GM18505 (cell line): ENCODE measurements at regions not wholly inside any gene's neighbourhood (a gene's known extent, or its start where the extent isn't known, plus 50 kb on each side); places are given as distances from the start of the nearest gene placed in this dataset.

Experiments used
- ATAC-seq: cut with Tn5 transposase; IDR thresholded peaks from one replicate; pipeline ENCODE4 v1.9.1; 2021; ENCODE audit not compliant: unreplicated experiment
- POLR2A ChIP-seq: IDR thresholded peaks from 4 replicates; pipeline ENCODE4 v1.6.1; 2011; ENCODE audit warnings: borderline replicate concordance; ENCODE audit not compliant: insufficient read depth, insufficient read length; ENCODE audit errors: extremely low read depth

DNA sequence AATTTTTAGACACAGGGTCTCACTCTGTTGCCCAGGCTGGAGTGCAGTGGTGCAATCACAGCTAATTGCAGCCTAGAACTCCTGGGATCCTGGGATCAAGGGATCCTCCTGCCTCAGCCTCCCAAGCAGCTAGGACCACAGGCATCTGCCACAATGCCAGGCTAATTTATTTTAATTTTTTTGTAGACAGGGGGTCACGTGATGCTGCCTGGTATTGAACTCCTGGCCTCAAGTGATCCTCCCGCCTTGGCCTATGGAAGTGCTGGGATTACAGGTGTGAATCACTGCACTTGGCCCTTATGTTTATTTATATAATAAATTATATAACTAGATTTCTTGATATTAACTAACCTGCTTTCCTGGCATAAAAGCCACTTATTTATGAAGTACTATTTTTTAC lies 1081.7 kb upstream of the FANCL start:
- no peak for ATAC-seq
- TF ChIP-seq POLR2A: no peak

DNA sequence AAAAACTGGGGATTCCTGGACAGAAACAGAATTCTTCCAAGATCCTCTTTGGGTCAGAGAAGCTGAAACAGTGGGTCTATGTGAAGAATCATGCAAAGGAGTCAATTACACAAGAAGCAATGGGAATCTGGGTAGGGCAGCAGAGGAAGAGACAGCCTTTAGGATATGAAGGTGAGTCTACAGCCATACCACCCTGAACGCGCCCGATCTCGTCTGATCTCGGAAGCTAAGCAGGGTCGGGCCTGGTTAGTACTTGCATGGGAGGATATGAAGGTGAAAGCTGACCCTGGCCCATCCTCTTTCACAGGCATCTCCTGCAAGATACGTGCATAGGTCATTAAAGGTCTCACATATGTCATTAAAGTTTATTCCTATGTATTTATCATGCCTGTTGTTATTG lies 1080.9 kb upstream of the FANCL start:
- ATAC-seq: no peak
- TF ChIP-seq POLR2A: no peak

DNA sequence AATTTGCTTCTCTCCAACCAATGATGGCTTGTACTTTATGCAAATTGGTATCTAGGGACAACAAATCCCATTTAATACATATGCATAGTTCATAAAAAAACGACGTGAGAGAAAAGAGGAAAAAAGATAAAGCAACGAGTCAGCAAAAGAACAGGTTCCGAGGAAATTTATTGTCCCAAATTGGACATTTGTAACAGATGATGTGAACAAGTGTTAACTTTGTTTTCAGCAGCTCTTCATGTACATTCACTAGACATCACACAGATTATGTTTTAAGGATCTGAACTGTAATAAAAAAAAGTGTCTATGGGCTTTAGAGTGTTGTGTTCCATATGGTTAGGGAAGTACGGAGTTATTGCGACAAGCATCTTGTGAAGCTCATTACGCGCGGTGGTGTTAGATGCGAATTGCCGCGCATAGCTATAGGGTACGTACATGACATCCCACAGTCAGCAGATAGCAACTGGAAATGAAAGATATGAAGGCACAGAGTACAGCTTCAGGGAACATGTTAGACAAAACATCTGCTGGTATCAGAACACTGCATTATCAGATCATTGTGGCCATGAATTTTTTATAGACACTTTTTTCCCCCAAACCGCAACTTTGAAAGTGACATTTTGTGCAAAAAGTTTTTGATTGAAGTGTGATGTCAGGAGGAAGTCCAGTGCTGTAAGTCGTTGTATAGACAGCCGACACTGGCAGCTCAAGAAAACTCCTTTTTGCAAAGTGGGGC lies 1073.1 kb upstream of the FANCL start:
- ATAC-seq: no peak
- no peak for TF ChIP-seq POLR2A

DNA sequence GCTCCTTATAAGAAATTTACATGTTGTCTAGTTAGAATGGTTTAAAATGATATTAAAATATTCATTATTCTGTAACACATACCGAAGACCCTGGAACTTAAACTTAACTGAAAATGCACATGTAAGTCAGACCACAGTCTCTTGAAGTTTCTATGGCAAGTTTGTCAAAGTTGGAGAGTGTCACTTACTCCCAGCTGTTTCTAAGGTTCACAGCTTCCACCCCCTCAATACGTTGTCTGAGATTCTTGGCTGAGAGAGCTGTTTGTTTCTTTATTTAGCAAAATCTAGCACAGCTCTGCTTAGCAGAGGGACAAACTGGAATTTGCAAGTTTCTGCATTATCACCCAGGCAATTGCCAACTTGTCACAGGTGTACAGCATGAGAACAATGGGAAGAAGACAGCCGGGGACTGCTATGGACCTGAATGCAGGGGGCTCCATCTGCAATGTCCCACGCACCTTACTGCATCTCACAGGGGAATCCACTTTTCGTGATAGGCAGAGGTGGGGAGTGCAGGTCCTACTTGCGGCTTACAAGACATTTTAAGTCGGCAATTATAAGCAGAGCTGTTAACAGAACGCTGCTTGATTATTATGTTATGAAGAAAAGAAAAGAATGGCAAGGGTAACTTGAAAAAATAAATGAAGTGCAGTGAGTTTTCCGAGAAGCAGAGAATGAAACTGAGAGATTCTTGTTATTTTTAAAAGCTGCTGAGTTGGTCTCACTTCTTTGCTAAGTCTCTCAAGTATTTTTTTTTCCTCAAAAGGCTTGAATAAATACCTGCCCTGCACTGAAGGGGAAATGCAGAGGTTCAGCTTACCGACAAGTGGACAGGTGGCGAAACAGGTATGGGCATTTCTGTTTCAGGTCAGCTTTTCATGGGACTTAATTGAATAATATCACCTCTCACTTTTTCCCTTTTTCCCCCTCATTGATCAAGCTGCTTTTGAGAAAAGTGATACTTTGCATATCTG lies 1072.1 kb upstream of the FANCL start:
- ATAC-seq: no peak
- TF ChIP-seq POLR2A: no peak

DNA sequence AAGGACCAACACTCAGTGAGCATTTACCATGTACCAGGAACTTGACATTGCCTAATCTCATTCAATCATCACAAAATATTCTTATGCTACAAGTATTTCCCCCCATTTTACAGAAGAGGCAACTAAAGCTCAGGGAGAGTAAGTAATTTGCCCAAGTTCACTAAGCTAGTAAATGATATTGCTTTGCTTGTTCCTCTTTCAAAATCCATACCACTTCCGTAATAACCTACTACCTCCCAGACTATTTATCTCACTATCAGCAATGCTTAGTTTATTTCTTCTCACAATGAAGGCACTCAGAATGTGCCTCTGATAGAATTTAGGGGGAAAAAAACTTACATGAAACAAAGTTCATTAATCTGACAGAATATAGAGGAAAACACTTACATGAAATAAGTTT lies 1070.9 kb upstream of the FANCL start:
- no peak for TF ChIP-seq POLR2A
- ATAC-seq: no peak

DNA sequence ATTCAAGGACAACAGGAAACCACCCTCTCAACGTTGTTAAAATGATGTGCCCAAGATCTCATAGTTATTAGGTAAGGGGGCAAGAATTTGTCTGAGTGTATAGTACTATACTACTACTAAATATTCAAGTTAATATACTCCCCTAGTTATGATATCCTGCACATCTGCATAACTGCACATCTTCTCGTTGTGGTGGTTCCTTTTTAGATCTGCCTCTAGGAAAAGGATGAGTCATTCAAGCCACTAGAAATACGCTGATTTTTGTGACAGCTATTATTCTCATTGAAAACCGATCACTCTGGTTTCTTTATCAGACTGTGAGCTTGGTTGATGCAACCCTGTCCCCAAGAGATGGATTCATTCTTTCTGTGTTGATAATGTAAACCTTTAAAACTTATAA lies 1067.0 kb upstream of the FANCL start:
- no peak for ATAC-seq
- no peak for TF ChIP-seq POLR2A

DNA sequence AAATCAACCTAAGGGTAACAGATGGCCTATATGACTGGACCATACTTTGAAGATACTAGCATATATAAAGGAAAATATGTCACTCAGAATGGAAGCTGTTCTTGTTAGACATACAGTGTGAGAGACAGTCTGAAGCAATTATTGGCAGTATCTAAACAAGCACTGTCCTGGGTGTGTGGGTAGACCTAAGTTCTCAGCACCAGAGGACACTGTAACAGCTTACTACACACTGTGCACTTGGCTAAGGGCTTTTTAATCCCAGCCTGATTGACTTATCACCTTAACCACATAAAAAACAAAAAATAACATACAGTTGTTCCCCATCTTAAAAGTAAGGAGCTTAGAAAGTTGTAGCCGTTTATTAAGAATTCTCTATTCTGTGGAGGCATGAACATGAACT lies 1066.1 kb upstream of the FANCL start:
- ATAC-seq: no peak
- TF ChIP-seq POLR2A: no peak

DNA sequence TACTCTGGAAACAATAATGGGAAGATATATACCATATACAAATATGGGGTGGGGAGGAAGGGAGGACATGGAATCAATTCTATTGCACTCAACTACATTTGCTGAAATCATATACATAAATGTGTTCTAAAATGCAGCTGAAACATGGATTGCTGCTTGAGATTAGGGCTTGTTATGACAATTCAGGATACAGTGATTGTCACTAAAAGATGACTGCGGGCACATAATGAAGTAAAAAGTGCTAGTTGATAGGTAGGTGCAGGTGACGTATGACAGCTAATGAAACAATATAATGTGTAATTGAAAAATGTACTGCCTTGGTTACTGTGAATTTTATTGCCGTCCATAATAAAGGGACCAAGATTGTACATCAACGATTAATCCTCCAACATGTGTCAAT lies 1062.1 kb upstream of the FANCL start:
- TF ChIP-seq POLR2A: no peak
- ATAC-seq: no peak

DNA sequence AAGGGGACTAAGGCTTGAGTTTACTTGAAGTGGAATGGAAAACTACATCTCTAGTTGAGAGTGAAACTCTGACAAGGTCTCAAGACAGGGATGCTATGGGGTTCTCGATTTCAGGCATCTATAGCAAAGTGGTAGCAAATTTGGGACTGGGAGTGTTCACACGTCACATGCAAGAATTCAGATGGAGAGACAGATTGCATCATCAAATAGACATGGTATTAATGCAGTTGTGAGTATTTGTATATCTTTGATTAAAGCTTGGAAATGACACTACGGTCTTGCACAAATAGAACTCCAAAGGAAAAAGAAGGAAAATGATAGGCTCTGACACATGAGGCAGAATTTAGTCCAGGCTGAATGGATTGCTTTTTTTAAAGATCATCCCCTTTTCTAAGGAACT lies 1061.6 kb upstream of the FANCL start:
- ATAC-seq: no peak
- TF ChIP-seq POLR2A: no peak

DNA sequence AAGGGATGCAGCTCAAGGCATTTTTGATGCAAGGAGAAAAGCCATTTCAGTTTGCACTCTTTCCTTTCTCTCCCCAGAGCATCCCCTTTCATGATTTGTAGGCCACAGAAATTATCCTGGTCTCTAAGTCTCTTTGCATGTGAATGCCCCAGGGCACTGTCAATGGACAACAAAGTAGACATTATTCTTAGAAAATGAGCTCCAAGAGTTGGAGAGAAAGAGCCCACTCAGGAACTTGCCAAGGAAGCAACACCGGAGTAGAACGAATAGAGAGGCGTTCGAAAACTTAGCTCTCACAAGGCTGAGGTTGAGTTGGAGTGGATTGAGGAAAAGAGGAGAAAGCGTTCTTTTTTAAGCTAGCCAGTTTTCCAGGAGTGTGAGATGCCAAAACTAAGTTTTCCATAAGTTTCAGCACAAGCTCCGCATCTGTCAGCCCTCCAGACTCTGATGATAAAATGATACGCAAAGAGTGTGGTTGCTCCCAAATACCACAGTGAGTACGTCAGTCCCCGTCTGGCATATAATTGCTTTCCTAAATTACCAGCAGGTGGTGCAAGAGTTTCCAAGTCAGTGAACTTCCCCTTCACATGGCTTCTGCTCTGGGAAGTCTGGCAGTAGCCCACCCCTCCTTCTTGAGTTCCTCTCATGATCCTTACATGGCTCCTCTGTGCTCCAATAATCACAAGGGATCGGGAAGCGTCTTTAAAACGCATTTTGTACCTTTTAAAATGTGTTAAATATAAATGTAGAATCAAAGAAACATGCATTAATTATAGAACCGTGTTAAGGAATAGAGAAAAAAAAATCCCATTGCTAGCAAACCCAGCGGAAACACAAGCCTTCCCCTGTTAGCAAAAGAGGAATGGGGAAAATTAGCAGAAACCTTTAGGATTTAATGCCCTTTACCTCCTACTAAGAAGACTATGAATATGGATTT lies 1060.6 kb upstream of the FANCL start:
- TF ChIP-seq POLR2A: no peak
- ATAC-seq: peak; percentile 75

DNA sequence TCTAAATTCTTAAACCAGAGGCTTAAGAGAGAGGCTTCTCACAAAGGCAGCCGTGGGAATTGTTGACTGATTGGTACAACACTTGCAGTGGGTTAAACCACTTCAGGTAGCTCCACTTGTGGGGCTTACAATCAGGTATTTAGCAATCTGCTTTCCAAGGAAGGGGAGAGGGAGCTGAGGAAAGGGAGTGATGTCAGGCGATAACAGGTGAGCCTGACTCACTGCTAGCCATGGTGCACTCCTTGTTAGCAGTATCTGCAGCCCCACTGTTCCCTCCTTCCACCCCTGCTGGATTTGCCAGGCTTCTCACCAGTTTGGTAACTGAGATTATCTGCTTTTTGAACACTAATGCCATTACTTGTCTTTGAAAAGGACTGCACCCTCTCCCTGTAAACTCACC lies 1056.7 kb upstream of the FANCL start:
- no peak for TF ChIP-seq POLR2A
- ATAC-seq: no peak

DNA sequence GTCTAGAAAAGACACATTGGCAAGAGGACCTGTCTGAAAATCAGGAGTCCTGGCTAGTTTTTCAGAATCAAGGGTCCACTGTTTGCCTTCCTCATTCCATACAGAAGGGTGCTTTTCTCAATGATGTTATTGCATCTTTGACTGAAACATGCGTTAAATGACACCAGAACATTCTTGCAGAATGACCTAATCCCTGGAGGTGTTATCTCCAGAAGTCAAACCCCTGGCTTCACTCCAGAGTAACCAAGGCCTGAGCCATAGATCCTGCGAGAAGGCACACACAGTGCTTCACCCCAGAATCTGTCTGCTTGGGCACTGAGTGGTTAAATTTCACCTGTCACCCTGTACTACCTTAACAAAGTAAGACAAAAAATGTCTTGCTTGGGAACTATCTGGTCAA lies 1055.2 kb upstream of the FANCL start:
- TF ChIP-seq POLR2A: no peak
- no peak for ATAC-seq
